ENCODE measurements at regions not wholly inside any gene's neighbourhood (a gene's known extent, or its start where the extent isn't known, plus 50 kb on each side); places are given as distances from the start of the nearest gene placed in this dataset.
"Not testable (repeated sequence)": the region's sequence is repeated elsewhere in the genome, so short reads cannot be mapped to it uniquely, and the experiment has no call there.

GRCh38 chr11:92168936-92169335 lies 55.7 kb upstream of the FAT3 start:
- DNase-seq = no peak

DNA sequence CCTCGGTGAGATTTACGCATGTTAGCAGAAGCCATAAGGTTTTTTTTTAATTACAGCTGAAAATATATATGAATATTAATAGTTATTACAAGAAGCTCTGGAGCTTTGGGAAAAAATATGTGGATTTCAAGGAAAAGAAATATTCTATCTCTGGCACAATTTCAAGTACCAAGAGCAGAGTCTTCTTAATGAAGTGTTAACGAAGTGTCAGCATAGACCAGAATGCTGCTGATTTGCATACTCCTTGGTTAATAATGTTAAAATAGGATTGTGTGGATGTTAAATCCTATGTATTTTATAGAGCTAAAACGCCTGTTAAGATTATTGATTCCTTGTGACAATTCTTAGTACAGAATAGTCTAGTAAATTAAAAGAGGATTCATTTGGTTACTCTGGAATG lies 57.0 kb upstream of the FAT3 start:
- no peak for DNase-seq

- no peak for DNase-seq
These were observed 58.3 kb upstream of the FAT3 start for GRCh38 chr11:92166335-92166734.

DNA sequence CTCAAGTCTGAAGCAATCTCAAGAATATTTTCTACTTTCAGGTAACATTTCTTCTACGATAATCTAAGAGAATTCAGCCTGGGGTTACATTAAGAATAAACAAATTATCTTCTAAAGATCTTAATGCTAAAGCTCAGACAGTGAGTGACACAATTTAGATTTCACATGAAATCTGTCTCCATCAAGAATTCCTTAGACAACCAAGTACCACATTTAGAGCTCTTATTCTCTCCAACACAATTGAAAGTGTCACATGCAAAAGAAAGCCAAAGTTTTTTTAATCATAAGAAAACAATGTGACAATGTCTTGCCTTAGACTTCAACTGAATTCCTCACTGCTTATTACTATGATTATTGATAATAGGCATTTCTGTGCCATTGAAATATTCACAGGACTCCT lies 60.7 kb upstream of the FAT3 start:
- DNase-seq = no peak

DNA sequence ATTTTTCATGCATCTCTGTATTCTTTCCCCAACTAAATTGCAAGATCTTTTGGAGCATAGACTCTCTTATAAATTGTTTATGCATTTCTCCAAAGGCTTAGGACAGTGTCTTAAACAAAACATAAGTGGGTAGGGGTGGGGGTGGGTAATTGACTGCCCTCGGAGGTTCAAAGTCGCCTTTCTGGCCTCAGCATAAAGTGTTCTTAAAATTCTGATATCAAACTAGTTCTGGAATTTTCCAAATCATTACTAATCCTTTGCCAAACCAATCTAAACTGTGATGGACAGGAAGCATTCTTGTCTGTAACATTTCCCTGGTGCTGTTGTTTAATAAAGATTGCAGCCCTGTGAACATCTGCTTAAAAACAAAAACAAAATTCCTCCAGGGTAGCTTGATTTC lies 61.8 kb upstream of the FAT3 start:
- DNase-seq = no peak

DNA sequence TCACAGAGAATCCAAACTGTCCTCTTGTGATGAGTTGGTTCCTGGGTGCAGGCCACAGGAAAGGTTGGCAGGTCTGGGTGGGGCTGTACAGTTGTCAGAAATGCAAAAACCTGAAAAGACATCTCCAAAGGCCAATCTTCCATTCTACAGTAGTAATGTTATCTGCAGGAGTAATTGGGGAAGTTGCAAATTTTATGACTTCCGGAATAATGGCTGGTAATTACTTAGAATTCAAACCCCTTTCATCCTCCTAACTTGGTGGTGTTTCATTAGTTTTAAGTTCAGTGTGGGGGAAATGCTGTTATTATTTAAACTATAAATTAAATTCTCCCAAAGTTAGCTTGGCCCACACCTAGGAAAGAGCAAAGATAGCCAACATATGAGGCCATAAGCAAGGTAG lies 64.7 kb upstream of the FAT3 start:
- DNase-seq = no peak

DNA sequence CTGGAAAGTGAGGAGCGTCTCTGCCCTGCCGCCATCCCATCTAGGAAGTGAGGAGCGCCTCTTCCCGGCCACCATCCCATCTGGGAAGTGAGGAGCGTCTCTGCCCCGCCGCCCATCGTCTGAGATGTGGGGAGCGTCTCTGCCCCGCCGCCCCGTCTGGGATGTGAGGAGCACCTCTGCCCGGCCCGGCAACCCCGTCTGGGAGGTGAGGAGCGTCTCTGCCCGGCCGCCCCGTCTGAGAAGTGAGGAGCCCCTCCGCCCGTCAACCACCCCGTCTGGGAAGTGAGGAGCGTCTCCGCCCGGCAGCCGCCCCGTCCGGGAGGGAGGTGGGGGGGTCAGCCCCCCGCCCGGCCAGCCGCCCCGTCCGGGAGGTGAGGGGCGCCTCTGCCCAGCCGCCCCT lies 67.2 kb upstream of the FAT3 start:
- not testable (repeated sequence) for DNase-seq

- DNase-seq = no peak
These were observed 70.0 kb upstream of the FAT3 start for GRCh38 chr11:92154611-92155010.

DNA sequence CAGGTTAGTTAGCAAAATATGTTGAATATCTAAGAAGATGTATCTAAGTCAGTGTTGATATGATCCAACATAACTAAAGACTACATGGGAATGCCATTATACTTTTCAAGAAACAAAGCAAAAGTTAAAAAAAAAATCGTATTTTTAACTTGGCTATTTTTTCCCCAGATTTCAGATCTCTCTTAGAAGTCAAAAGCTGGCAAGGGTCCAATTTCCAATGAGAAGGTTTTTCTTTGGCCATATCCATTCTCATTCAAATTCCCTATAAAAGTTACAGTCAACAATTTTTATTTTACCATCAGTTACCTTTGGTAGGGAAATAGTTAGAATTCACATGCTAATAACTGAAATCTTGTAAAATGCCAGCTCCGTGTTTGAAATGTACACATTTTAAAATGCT lies 70.5 kb upstream of the FAT3 start:
- DNase-seq = no peak

GRCh38 chr11:92153542-92153941 lies 71.1 kb upstream of the FAT3 start:
- DNase-seq = no peak

GRCh38 chr11:92152245-92152644 lies 72.4 kb upstream of the FAT3 start:
- peak; percentile 44 for DNase-seq

GRCh38 chr11:92149996-92150395 lies 74.6 kb upstream of the FAT3 start:
- peak; percentile 47 for DNase-seq

DNA sequence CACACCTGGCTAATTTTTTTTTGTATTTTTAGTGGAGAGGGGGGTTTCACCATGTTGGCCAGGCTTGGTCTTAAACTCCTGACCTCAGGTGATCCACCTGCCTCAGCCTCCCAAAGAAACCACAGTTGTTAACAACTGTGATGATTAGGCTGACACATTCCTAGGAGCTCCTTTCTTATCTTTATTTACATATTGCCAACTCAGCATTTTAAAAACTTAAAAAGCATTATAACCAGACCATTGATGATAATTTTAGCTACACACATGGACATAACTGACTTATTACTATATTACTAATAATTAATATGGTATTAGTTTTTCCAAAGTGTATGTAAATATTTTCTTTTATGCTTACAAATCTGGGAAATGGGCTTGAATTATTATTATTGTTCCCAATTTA lies 82.9 kb upstream of the FAT3 start:
- no peak for DNase-seq

- peak; percentile 48 for DNase-seq
These were observed 83.5 kb upstream of the FAT3 start for GRCh38 chr11:92141159-92141558.

- DNase-seq = no peak
These were observed 84.6 kb upstream of the FAT3 start for GRCh38 chr11:92140021-92140420.

- DNase-seq = no peak
These were observed 86.3 kb upstream of the FAT3 start for GRCh38 chr11:92138296-92138695.

DNA sequence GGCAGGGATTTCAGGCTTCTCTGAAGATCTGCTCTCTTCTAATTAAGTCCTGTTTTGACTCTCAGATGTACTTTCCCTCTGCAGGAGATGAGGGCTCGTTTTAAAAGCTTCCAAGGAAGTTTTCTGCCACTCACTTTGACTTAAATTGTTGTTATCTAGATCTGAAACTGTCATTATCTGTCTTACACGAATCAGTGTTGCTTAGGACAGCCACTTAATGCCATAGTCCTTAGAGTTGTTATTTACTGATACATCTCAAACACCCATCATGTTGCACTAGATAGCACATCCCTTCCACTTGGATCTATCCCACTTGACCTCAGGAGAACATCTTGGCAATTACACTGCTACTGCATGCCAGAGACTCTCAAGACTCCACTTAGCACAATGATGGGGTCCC lies 86.9 kb upstream of the FAT3 start:
- no peak for DNase-seq

DNA sequence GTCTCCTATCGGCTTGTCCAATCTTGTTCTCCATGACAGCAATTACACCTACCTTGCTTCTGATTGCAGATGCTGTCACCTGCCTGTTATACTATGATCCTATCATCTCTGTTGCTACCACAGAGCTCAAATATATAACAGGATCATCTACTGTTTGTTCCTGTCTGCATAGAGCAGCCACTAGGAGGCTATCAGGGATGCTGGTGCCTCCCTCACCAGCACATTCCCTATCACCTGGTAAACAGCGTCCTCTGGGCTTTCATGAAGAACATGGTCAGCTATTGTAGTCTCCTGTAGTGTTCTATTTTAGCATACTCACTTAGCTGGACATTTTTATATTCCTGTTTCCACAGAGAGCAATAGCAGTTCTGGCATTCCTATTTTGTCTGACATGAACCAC lies 87.8 kb upstream of the FAT3 start:
- DNase-seq = peak; percentile 97

DNA sequence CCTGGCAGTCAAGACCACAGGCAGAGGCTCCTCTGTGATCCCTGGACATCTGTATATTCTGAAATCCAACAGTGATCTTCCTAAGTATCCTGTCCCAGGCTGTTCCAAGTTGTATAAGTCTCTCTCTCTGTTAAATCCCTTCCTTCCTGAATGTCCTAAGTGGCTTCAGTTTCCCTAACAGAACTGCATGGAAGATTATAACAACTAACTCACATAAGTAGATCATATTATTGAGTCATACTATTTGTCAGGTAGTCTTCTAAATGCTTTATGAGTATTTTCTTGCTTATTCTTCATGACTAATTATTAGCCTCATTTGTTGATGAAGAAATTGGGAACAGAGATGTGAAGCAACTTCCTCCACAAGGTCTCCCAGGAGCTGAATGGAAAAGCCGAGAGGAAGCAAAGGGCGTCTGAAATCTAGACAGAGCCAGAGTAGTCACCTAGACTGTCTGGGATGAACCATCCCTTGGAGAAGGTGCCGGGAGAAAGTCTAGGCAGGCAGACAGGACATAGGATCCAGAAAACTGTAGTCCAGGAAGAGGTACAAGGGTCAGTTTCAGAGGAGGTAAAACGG lies 93.2 kb upstream of the FAT3 start:
- DNase-seq = no peak

- DNase-seq = no peak
These were observed 94.2 kb upstream of the FAT3 start for GRCh38 chr11:92130421-92130831.

DNA sequence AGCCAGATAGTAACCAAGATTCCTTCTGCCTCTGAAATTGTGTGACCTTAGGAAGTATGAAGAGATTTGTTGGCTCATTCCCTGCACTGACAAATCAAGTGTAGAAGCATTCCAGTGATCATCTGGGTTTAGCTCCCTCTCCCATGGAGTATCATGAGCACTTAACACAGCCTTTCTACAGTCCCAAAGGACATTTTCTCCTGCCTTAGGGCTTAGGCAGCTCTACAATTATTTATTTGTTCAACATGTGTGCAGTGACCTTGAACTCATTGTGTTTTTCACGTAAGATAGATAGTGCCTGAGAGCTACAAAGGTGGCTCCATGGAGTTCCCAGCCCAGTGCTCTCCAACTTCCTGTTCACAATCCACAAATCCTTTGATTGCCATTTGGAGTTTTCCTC lies 94.8 kb upstream of the FAT3 start:
- peak; percentile 47 for DNase-seq

- no peak for DNase-seq
These were observed 96.6 kb upstream of the FAT3 start for GRCh38 chr11:92128026-92128425.

DNA sequence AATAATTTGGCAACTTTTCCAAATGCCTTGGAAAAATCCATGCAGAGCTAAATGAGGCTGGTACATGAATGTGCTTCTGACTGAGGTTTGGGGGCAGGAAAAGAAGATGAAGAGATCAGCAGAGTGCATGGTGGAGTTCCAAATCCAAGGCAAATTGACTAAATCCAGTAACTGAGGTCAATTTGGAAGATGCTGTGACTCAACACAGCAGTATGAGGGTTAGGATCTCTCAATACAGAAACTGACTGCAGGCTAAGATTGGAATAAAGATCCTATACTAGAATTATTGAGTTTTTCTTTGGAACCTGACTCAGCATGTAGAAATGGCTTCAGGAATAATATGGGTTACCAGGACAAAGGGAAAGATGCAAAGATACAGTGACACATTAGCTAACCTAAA lies 99.3 kb upstream of the FAT3 start:
- DNase-seq = no peak

- peak; percentile 53 for DNase-seq
These were observed 101.1 kb upstream of the FAT3 start for GRCh38 chr11:92123540-92123939.

DNA sequence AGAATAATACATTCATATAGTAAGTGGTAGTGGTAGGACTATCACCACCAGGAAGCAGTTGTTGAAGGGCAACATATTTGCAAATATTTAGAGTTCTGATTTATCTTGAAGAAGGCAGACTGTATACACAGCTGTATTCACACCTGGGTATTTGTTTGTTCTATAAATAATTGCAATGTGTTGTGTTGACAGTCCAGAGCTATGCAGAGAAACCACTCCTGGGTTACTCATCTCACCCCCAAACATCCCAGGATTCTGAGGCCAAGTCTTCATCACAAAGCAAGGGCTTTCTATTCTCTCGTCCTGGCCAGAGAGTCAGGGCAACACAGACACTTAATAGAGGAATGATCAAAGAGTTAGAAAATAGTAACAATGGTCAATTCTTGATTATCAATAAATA lies 102.1 kb upstream of the FAT3 start:
- DNase-seq = peak; percentile 96

- DNase-seq = peak; percentile 14
These were observed 113.3 kb upstream of the FAT3 start for GRCh38 chr11:92111287-92111686.
